ENCODE measurements at regions not wholly inside any gene's neighbourhood (a gene's known extent, or its start where the extent isn't known, plus 50 kb on each side); places are given as distances from the start of the nearest gene placed in this dataset.

GRCh38 chr3:851098-851790 lies 241.6 kb upstream of the CNTN6 start:
- Histone ChIP-seq H3K9me3 (ENCODE audit: low read length) (0 out of 2 replicates have a peak, but pooled peaks cover 6% of the 10 kb centered on the region), H3K4me2 (ENCODE audit: low read length) (no peak overlapping the region), H3K36me3 (ENCODE audit: low read depth, low read length) (no peaks in the 10 kb centered on the region), H3K27ac (ENCODE audit: low read length) (no peak overlapping the region), H3K9ac (ENCODE audit: low read length) (no peak overlapping the region), H3K4me3 (ENCODE audit: low read length) (no peak overlapping the region), H4K20me1 (ENCODE audit: low read length) (no peaks in the 10 kb centered on the region), H2AFZ (ENCODE audit: low read length) (no peak overlapping the region), H3K9me2 (replicated peaks; ENCODE audit: low read length) (no peaks in the 10 kb centered on the region), H3F3A (ENCODE audit: low read length, unreplicated experiment) (no peaks in the 10 kb centered on the region), H3K27me3 (ENCODE audit: low read length) (no peaks in the 10 kb centered on the region), H3K79me2 (ENCODE audit: low read length) (no peaks in the 10 kb centered on the region), H3K4me1 (ENCODE audit: insufficient read depth, low read length) (no peaks in the 10 kb centered on the region)
- TF ChIP-seq EZH2phosphoT487 (IDR thresholded peaks at IDR 0.05; ENCODE audit: borderline replicate concordance, low read length) (no peak), CTCF (conservative IDR thresholded peaks at IDR 0.05; ENCODE audit: low read depth, low read length) (0 out of 2 replicates have a peak, but pooled peaks have one; percentile 20)
- ATAC-seq (no peak), DNase-seq (peak; percentile 52)
- BruUV-seq (replicated peaks): no TSS peak
- intact Hi-C loops (cut with micrococcal nuclease): no loop called here
- ChIA-PET POLR2A (ENCODE audit: unreplicated experiment) (no interaction called here), CTCF (no interaction called here)

- no peaks in the 10 kb centered on the region for H3K27me3 ChIP-seq (ENCODE audit: low read length)
- H3K9me3 ChIP-seq (ENCODE audit: low read length): 0 out of 2 replicates have a peak, but pooled peaks cover 6% of the 10 kb centered on the region
- no peaks in the 10 kb centered on the region for H3K79me2 ChIP-seq (ENCODE audit: low read length)
- intact Hi-C loops (cut with micrococcal nuclease): no loop called here
- no peak overlapping the region for H3K9ac ChIP-seq (ENCODE audit: low read length)
- no peak overlapping the region for H3K4me3 ChIP-seq (ENCODE audit: low read length)
- H3K36me3 ChIP-seq (ENCODE audit: low read depth, low read length): no peaks in the 10 kb centered on the region
- DNase-seq: no peak
- H3F3A ChIP-seq (ENCODE audit: low read length, unreplicated experiment): no peaks in the 10 kb centered on the region
- H4K20me1 ChIP-seq (ENCODE audit: low read length): no peaks in the 10 kb centered on the region
- H2AFZ ChIP-seq (ENCODE audit: low read length): no peak overlapping the region
- no peak overlapping the region for H3K4me2 ChIP-seq (ENCODE audit: low read length)
- no TSS peak for BruUV-seq (replicated peaks)
- H3K27ac ChIP-seq (ENCODE audit: low read length): no peak overlapping the region
- ChIA-PET CTCF (no interaction called here), POLR2A (ENCODE audit: unreplicated experiment) (no interaction called here)
- TF ChIP-seq CTCF (conservative IDR thresholded peaks at IDR 0.05; ENCODE audit: low read depth, low read length): no peak
- no peak for TF ChIP-seq EZH2 (IDR thresholded peaks at IDR 0.05; ENCODE audit: low read length, unreplicated experiment)
- no peak for TF ChIP-seq EZH2phosphoT487 (IDR thresholded peaks at IDR 0.05; ENCODE audit: borderline replicate concordance, low read length)
- H3K4me1 ChIP-seq (ENCODE audit: insufficient read depth, low read length): no peaks in the 10 kb centered on the region
- H3K9me2 ChIP-seq (replicated peaks; ENCODE audit: low read length): no peaks in the 10 kb centered on the region
- no peak for ATAC-seq
These were observed 240.8 kb upstream of the CNTN6 start for GRCh38 chr3:852033-852432.

GRCh38 chr3:853489-853888 lies 239.3 kb upstream of the CNTN6 start:
- no peak overlapping the region for H3K27ac ChIP-seq (ENCODE audit: low read length)
- no peak for TF ChIP-seq CTCF (conservative IDR thresholded peaks at IDR 0.05; ENCODE audit: low read depth, low read length)
- no peak for TF ChIP-seq EZH2phosphoT487 (IDR thresholded peaks at IDR 0.05; ENCODE audit: borderline replicate concordance, low read length)
- no peak for TF ChIP-seq EZH2 (IDR thresholded peaks at IDR 0.05; ENCODE audit: low read length, unreplicated experiment)
- H3K4me2 ChIP-seq (ENCODE audit: low read length): no peak overlapping the region
- H3K4me3 ChIP-seq (ENCODE audit: low read length): no peak overlapping the region
- no peak for ATAC-seq
- H3K36me3 ChIP-seq (ENCODE audit: low read depth, low read length): no peaks in the 10 kb centered on the region
- no peaks in the 10 kb centered on the region for H4K20me1 ChIP-seq (ENCODE audit: low read length)
- intact Hi-C loops (cut with micrococcal nuclease): no loop called here
- no peak for DNase-seq
- no peaks in the 10 kb centered on the region for H3F3A ChIP-seq (ENCODE audit: low read length, unreplicated experiment)
- no peaks in the 10 kb centered on the region for H3K9me2 ChIP-seq (replicated peaks; ENCODE audit: low read length)
- CTCF ChIA-PET: no interaction called here
- H2AFZ ChIP-seq (ENCODE audit: low read length): no peak overlapping the region
- no peaks in the 10 kb centered on the region for H3K27me3 ChIP-seq (ENCODE audit: low read length)
- POLR2A ChIA-PET (ENCODE audit: unreplicated experiment): no interaction called here
- H3K9me3 ChIP-seq (ENCODE audit: low read length): 0 out of 2 replicates have a peak, but pooled peaks cover 3% of the 10 kb centered on the region
- no peaks in the 10 kb centered on the region for H3K79me2 ChIP-seq (ENCODE audit: low read length)
- BruUV-seq (replicated peaks): no TSS peak
- H3K9ac ChIP-seq (ENCODE audit: low read length): no peak overlapping the region
- H3K4me1 ChIP-seq (ENCODE audit: insufficient read depth, low read length): no peaks in the 10 kb centered on the region
